GM06990 (cell line): ENCODE measurements at regions not wholly inside any gene's neighbourhood (a gene's known extent, or its start where the extent isn't known, plus 50 kb on each side); places are given as distances from the start of the nearest gene placed in this dataset.

Source experiments
- DNase-seq: peaks from one replicate; pipeline ENCODE4 v3.0.0-alpha.2; 2011; ENCODE audit not compliant: insufficient read length; ENCODE audit errors: extremely low read depth
- H3K27me3 ChIP-seq: replicated peaks from 2 replicates; pipeline ENCODE4 v1.6.0; 2011; ENCODE audit warnings: low read length; ENCODE audit not compliant: control insufficient read depth, insufficient read depth
- H3K36me3 ChIP-seq: 2 replicates; pipeline ENCODE4 v1.5.1; 2011; ENCODE audit warnings: low read length; ENCODE audit not compliant: control insufficient read depth, insufficient read depth
- H3K4me3 ChIP-seq: replicated peaks from 2 replicates; pipeline ENCODE4 v1.5.1; 2011; ENCODE audit warnings: low read depth, mild to moderate bottlenecking, control low read depth, low read length
- TF ChIP-seq, protein P1 (sequence below): IDR thresholded peaks from 2 replicates; pipeline ENCODE4 v1.5.1; 2011; ENCODE audit warnings: low read length, control low read depth, mild to moderate bottlenecking, inconsistent platforms; ENCODE audit not compliant: insufficient read depth, poor library complexity, severe bottlenecking

GRCh38 chr13:90534617-90535370, 812.7 kb upstream of the MIR17HG start:
- no peak overlapping the region for H3K4me3 ChIP-seq
- TF ChIP-seq, protein P1, sequence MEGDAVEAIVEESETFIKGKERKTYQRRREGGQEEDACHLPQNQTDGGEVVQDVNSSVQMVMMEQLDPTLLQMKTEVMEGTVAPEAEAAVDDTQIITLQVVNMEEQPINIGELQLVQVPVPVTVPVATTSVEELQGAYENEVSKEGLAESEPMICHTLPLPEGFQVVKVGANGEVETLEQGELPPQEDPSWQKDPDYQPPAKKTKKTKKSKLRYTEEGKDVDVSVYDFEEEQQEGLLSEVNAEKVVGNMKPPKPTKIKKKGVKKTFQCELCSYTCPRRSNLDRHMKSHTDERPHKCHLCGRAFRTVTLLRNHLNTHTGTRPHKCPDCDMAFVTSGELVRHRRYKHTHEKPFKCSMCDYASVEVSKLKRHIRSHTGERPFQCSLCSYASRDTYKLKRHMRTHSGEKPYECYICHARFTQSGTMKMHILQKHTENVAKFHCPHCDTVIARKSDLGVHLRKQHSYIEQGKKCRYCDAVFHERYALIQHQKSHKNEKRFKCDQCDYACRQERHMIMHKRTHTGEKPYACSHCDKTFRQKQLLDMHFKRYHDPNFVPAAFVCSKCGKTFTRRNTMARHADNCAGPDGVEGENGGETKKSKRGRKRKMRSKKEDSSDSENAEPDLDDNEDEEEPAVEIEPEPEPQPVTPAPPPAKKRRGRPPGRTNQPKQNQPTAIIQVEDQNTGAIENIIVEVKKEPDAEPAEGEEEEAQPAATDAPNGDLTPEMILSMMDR = no peak
- H3K27me3 ChIP-seq = no peaks in the 10 kb centered on the region
- H3K36me3 ChIP-seq = no peaks in the 10 kb centered on the region
- no peak for DNase-seq

- TF ChIP-seq, protein P1 = no peak
- H3K4me3 ChIP-seq = no peak overlapping the region
- H3K36me3 ChIP-seq = no peaks in the 10 kb centered on the region
- DNase-seq = no peak
- H3K27me3 ChIP-seq = no peaks in the 10 kb centered on the region
These were observed 812.1 kb upstream of the MIR17HG start for GRCh38 chr13:90535421-90535820.

- Histone ChIP-seq H3K27me3 (no peaks in the 10 kb centered on the region), H3K4me3 (no peak overlapping the region), H3K36me3 (no peaks in the 10 kb centered on the region)
- TF ChIP-seq, protein P1 = no peak
- DNase-seq = no peak
These were observed 809.4 kb upstream of the MIR17HG start for GRCh38 chr13:90538063-90538462.

- Histone ChIP-seq H3K27me3 (no peaks in the 10 kb centered on the region), H3K36me3 (no peaks in the 10 kb centered on the region), H3K4me3 (no peak overlapping the region)
- no peak for DNase-seq
- TF ChIP-seq, protein P1 = no peak
These were observed 806.1 kb upstream of the MIR17HG start for GRCh38 chr13:90541346-90541745.

- no peak overlapping the region for H3K4me3 ChIP-seq
- H3K27me3 ChIP-seq = no peaks in the 10 kb centered on the region
- no peaks in the 10 kb centered on the region for H3K36me3 ChIP-seq
- no peak for DNase-seq
- TF ChIP-seq, protein P1 = no peak
These were observed 804.5 kb upstream of the MIR17HG start for GRCh38 chr13:90542959-90543505.
